SH-SY5Y (cell line): ENCODE measurements at regions not wholly inside any gene's neighbourhood (a gene's known extent, or its start where the extent isn't known, plus 50 kb on each side); places are given as distances from the start of the nearest gene placed in this dataset.

ENCODE experiments used
- GATA2 ChIP-seq: IDR thresholded peaks from 2 replicates; pipeline ENCODE4 v1.6.1; 2011; ENCODE audit warnings: mild to moderate bottlenecking, low read depth, low read length
- GATA3 ChIP-seq: IDR thresholded peaks from 2 replicates; pipeline ENCODE4 v1.6.1; 2011; ENCODE audit warnings: low read depth, mild to moderate bottlenecking, low read length, moderate library complexity

DNA sequence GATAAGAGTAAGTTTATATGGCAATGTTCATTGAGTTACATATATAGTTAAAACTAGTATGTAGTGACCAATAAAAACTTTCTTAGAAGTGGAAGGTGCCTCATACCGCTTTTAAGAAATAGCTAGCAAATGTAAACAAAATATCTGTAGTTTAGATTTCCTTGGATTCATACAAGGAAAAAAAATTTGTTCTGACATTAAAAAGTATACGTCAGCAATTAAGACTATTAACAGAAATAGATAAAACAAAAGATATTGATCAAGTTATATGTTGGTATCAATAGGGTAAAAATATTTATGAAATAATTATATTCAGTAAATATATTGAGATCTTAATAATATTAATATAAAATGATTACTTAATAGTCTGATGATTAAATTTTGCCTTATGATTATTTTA, 718.8 kb upstream of the LRFN5 start:
- TF ChIP-seq GATA2 (no peak), GATA3 (no peak)
